HepG2 (cell line): ENCODE measurements at regions not wholly inside any gene's neighbourhood (a gene's known extent, or its start where the extent isn't known, plus 50 kb on each side); places are given as distances from the start of the nearest gene placed in this dataset.

Source experiments
- ATAC-seq: fragments of 200-7000 bp; cut with Tn5 transposase; 3 replicates; pipeline ENCODE4 v1.9.1; 2020; ENCODE audit warnings: mild to moderate bottlenecking, moderate library complexity
- BruUV-seq: library from RNA; stranded (reverse); fragments of 400-500 nt; replicated peaks from 2 replicates; lab custom pipeline; 2021; lab: Mats Ljungman, UMichigan
- CTCF ChIA-PET: fragments of 300-600 bp; formaldehyde crosslinking; extraction: SDS; loops from one replicate; lab custom pipeline; 2021; ENCODE audit warnings: low total read pairs, inconsistent platforms, low intra/inter-chr PET ratio; lab: Yijun Ruan, JAX
- POLR2A ChIA-PET: fragments of 350-600 bp; sonication (Branson Sonifier 250); formaldehyde crosslinking; loops from one replicate; lab custom pipeline; 2020; ENCODE audit warnings: antibody characterized with exemption, inconsistent platforms; lab: Yijun Ruan, JAX
- DNase-seq: peaks from one replicate; pipeline ENCODE4 v3.0.0-alpha.2; 2015; ENCODE audit warnings: low spot score
- FAIRE-seq: peaks from 3 replicates; lab custom pipeline; 2011; peaks lifted over from hg19 to GRCh38; lab: Jason Lieb, UNC
- H2AFZ ChIP-seq: one replicate; pipeline ENCODE4 v1.6.1; 2011; ENCODE audit warnings: low read length, inconsistent platforms
- H3K27ac ChIP-seq: fragments of 300-600 bp; 3 replicates; pipeline ENCODE4 v1.8.0; 2011; ENCODE audit warnings: mixed run types, mild to moderate bottlenecking, mixed read lengths, low read length, inconsistent platforms; ENCODE audit not compliant: insufficient read depth; ENCODE audit errors: extremely low read length
- H3K27me3 ChIP-seq, 2 experiments: fragments of 200-600 bp in 1 of 2; 2 replicates in 1 of 2; 3 replicates in 1 of 2; pipeline versions ENCODE4 v1.6.0 to v1.8.0; 2011; ENCODE audit warnings: low read length in 2 of 2, mild to moderate bottlenecking in 2 of 2, moderate library complexity in 2 of 2, inconsistent platforms in 1 of 2; ENCODE audit not compliant: insufficient read depth in 2 of 2, control insufficient read depth in 1 of 2
- H3K36me3 ChIP-seq, 2 experiments: fragments of 200-600 bp in 1 of 2; replicated peaks in 1 of 2; 2 replicates in 1 of 2; 3 replicates in 1 of 2; pipeline versions ENCODE4 v1.5.1 to v1.8.0; 2011; ENCODE audit warnings: low read length in 2 of 2, inconsistent platforms in 1 of 2; ENCODE audit not compliant: insufficient read depth in 2 of 2, control insufficient read depth in 1 of 2
- H3K4me1 ChIP-seq: 2 replicates; pipeline ENCODE4 v1.5.1; 2012; ENCODE audit warnings: low read length, inconsistent platforms; ENCODE audit not compliant: insufficient read depth
- H3K4me2 ChIP-seq: 2 replicates; pipeline ENCODE4 v1.6.0; 2011; ENCODE audit warnings: low read depth, low read length, inconsistent platforms
- H3K4me3 ChIP-seq, 3 experiments: fragments of 200-600 bp in 1 of 3; sonication (generic), shearing (Covaris generic) in 1 of 3; replicated peaks in 1 of 3; 2 replicates each; pipeline ENCODE4 v1.5.1; 2011 to 2016; ENCODE audit warnings: low read length in 3 of 3, inconsistent platforms in 2 of 3, low read depth in 2 of 3, mild to moderate bottlenecking in 2 of 3, control low read depth in 1 of 3, mixed read lengths in 1 of 3; ENCODE audit not compliant: insufficient read depth in 1 of 3
- H3K79me2 ChIP-seq: one replicate; pipeline ENCODE4 v1.6.1; 2011; ENCODE audit warnings: low read length, inconsistent platforms; ENCODE audit not compliant: insufficient read depth
- H3K9ac ChIP-seq: 2 replicates; pipeline ENCODE4 v1.6.0; 2011; ENCODE audit warnings: mild to moderate bottlenecking, low read depth, low read length, inconsistent platforms; ENCODE audit not compliant: insufficient read depth
- H3K9me3 ChIP-seq: 2 replicates; pipeline ENCODE4 v1.5.1; 2012; ENCODE audit warnings: mild to moderate bottlenecking, low read length
- H4K20me1 ChIP-seq: 2 replicates; pipeline ENCODE4 v1.6.0; 2011; ENCODE audit warnings: inconsistent platforms, mild to moderate bottlenecking, low read length, moderate library complexity; ENCODE audit not compliant: insufficient read depth
- ATF5 ChIP-seq: sonication (generic); formaldehyde crosslinking; IDR thresholded peaks from 2 replicates; pipeline ENCODE4 v1.4.0; 2020; ENCODE audit warnings: mild to moderate bottlenecking, low read depth, missing genetic modification reagents
- ZFY ChIP-seq: sonication (generic); formaldehyde crosslinking; IDR thresholded peaks from 2 replicates; pipeline ENCODE4 v1.4.0; 2020; ENCODE audit warnings: missing genetic modification reagents
- ZNF121 ChIP-seq: sonication (generic); formaldehyde crosslinking; IDR thresholded peaks from 2 replicates; pipeline ENCODE4 v1.5.0; 2020; ENCODE audit warnings: mild to moderate bottlenecking, missing genetic modification reagents
- ZNF280B ChIP-seq: sonication (generic); formaldehyde crosslinking; IDR thresholded peaks from 2 replicates; pipeline ENCODE4 v1.5.0; 2020; ENCODE audit warnings: missing genetic modification reagents, mild to moderate bottlenecking, borderline replicate concordance
- ZNF83 ChIP-seq: sonication (generic); formaldehyde crosslinking; IDR thresholded peaks from 2 replicates; pipeline ENCODE4 v1.4.0; 2020; ENCODE audit warnings: missing genetic modification reagents, mild to moderate bottlenecking, borderline replicate concordance
- WGBS: methylation state at CpG from one replicate; pipeline ENCODE4 v1.1.6; 2017; ENCODE audit warnings: low lambda C conversion rate; 5-methylcytosine and 5-hydroxymethylcytosine counted together
- in situ Hi-C: cut with HindIII; loops from 2 replicates; pipeline ENCODE4 v1.10.0; 2017; ENCODE audit warnings: low pct_unique_long_range_greater_than_20kb; ENCODE audit not compliant: extremely low pct_ligation_motif_present
- intact Hi-C: fragments of 100-400 bp; cut with micrococcal nuclease; formaldehyde crosslinking; loops from one replicate; pipeline ENCODE4 v1.10.0; 2022; ENCODE audit not compliant: unreplicated experiment

DNA sequence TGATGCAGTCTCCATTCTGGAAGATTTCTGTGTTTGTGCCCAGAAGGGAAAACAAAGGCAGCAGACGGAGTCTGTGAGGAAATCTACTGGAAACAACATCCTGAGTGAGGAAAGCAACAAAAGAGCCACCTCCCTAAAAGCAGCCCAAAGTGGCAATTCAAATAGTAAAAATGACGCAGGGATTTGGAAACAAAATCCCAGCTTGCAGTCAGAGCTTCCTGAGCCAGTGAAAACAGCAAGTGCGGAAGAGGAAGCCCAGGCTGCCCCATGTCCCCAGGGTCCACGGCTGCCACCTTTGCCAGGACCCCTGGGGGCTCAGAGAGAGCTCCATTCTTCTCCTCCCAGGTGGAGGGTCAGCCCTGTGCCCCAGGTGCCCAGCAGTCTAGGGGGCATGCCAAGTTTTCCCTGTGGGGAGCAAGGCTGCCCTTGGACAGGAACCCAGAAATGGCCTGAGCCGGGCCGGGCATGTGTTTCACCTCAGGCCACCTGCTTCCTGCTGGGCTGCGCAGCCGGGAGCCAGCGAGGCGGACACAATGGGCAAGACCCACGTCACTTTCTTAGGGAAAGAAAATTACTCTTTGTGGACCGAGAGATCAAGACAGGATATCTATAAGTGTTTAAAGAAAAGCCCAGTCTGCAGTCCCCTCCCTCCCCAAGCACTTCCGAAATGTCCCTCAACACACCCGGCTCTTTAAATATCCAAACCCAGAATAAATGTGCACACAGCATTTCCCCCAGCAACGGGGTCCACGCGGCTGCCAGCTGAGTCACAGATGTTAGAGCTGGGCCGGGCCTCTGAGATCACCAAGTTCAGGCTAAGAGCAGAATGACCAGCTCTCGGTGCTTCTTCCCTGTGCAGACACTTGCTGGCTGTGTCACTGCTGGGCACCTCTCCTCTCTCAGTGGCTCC is 231.1 kb downstream of the ARHGAP12 start (continued):
- TF ChIP-seq ATF5: no peak

GRCh38 chr10:31694929-31695837 is 233.4 kb downstream of the ARHGAP12 start:
- H3K27me3 ChIP-seq: peaks cover 5 to 20% of the 10 kb centered on the region in 2 experiments; a peak in 3 of 5 replicates
- no peak overlapping the region for H3K27ac ChIP-seq
- TF ChIP-seq ZNF83 (CRISPR knock-in tag) (no peak), ZFY (CRISPR knock-in tag) (no peak), ZNF280B (CRISPR knock-in tag) (no peak), ZNF121 (CRISPR knock-in tag) (no peak)
- FAIRE-seq (no peak), DNase-seq (no peak), ATAC-seq (no peak)
- no peak overlapping the region for H3K9ac ChIP-seq
- H4K20me1 ChIP-seq: no peaks in the 10 kb centered on the region
- WGBS: 39% methylated on average over 14 of the region's 14 CpGs
- H3K36me3 ChIP-seq: no peaks in the 10 kb centered on the region
- H3K4me1 ChIP-seq: no peaks in the 10 kb centered on the region
- ChIA-PET POLR2A (no interaction called here), CTCF (no interaction called here)
- no peak overlapping the region for H2AFZ ChIP-seq
- intact Hi-C loops: no loop called here
- in situ Hi-C loops: no loop called here
- H3K79me2 ChIP-seq: no peaks in the 10 kb centered on the region
- BruUV-seq: no TSS peak
- H3K4me2 ChIP-seq: no peak overlapping the region
- H3K9me3 ChIP-seq: no peaks in the 10 kb centered on the region
- no peak overlapping the region for H3K4me3 ChIP-seq
